Nephron progenitor cell (in vitro differentiated cells): ENCODE measurements at regions not wholly inside any gene's neighbourhood (a gene's known extent, or its start where the extent isn't known, plus 50 kb on each side); places are given as distances from the start of the nearest gene placed in this dataset.

Experiments
- DNase-seq: peaks from one replicate; pipeline ENCODE4 v3.0.0; 2021
- H3K27ac Mint-ChIP-seq: 2 replicates; pipeline ENCODE4 v1.8.0; 2021; ENCODE audit warnings: mild to moderate bottlenecking, moderate library complexity, mixed read lengths
- H3K27me3 Mint-ChIP-seq: 2 replicates; pipeline ENCODE4 v1.8.0; 2021; ENCODE audit warnings: mild to moderate bottlenecking, low read depth, mixed read lengths; ENCODE audit not compliant: poor library complexity
- H3K36me3 Mint-ChIP-seq: 2 replicates; pipeline ENCODE4 v1.8.0; 2021; ENCODE audit warnings: low read depth, mixed read lengths
- H3K4me1 Mint-ChIP-seq: 2 replicates; pipeline ENCODE4 v1.8.0; 2021; ENCODE audit warnings: mixed read lengths
- H3K4me3 Mint-ChIP-seq: 2 replicates; pipeline ENCODE4 v1.8.0; 2021; ENCODE audit warnings: mild to moderate bottlenecking, moderate library complexity, mixed read lengths
- H3K9me3 Mint-ChIP-seq: 2 replicates; pipeline ENCODE4 v1.8.0; 2021; ENCODE audit warnings: mild to moderate bottlenecking, moderate library complexity, mixed read lengths
- TF ChIP-seq, protein P1 (sequence below): fragments of 200-600 bp; sonication (generic); IDR thresholded peaks from 2 replicates; pipeline ENCODE4 v1.5.0; 2021; ENCODE audit warnings: antibody characterized with exemption

- peak overlapping the region; percentile 68 for H3K27ac Mint-ChIP-seq
- TF ChIP-seq, protein P1, sequence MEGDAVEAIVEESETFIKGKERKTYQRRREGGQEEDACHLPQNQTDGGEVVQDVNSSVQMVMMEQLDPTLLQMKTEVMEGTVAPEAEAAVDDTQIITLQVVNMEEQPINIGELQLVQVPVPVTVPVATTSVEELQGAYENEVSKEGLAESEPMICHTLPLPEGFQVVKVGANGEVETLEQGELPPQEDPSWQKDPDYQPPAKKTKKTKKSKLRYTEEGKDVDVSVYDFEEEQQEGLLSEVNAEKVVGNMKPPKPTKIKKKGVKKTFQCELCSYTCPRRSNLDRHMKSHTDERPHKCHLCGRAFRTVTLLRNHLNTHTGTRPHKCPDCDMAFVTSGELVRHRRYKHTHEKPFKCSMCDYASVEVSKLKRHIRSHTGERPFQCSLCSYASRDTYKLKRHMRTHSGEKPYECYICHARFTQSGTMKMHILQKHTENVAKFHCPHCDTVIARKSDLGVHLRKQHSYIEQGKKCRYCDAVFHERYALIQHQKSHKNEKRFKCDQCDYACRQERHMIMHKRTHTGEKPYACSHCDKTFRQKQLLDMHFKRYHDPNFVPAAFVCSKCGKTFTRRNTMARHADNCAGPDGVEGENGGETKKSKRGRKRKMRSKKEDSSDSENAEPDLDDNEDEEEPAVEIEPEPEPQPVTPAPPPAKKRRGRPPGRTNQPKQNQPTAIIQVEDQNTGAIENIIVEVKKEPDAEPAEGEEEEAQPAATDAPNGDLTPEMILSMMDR = no peak
- H3K4me3 Mint-ChIP-seq = no peak overlapping the region
- H3K9me3 Mint-ChIP-seq = peaks cover 15% of the 10 kb centered on the region
- no peak for DNase-seq
- peaks cover 17% of the 10 kb centered on the region for H3K4me1 Mint-ChIP-seq
- no peaks in the 10 kb centered on the region for H3K27me3 Mint-ChIP-seq
- no peaks in the 10 kb centered on the region for H3K36me3 Mint-ChIP-seq
These were observed 193.8 kb upstream of the ACTBL2 start for GRCh38 chr5:57676222-57677098.

DNA sequence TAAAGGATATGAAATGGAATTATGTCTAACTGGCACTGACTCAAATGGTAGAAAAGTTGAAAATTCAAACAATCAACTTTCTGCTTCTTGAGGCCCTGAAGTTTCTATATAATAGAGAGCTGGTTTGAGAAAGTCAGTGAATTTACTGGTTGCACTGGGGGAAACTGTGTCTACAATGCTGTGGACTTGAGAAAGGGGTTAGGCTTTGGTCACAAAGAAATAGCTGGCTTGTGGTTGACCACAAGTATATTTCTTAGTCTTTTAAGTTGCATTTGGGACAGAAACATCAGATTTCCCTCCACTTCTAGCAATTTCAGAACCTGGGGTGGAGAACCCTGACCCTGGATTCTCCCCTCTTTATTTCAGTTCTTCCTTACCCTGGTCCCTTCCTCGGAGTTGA is 192.6 kb upstream of the ACTBL2 start:
- no peak for DNase-seq
- peaks cover 17% of the 10 kb centered on the region for H3K4me1 Mint-ChIP-seq
- no peaks in the 10 kb centered on the region for H3K27me3 Mint-ChIP-seq
- no peak overlapping the region for H3K27ac Mint-ChIP-seq
- no peaks in the 10 kb centered on the region for H3K36me3 Mint-ChIP-seq
- no peak overlapping the region for H3K4me3 Mint-ChIP-seq
- TF ChIP-seq, protein P1 = no peak
- peaks cover 15% of the 10 kb centered on the region for H3K9me3 Mint-ChIP-seq

- Mint-ChIP-seq H3K27ac (no peak overlapping the region), H3K27me3 (no peaks in the 10 kb centered on the region), H3K9me3 (peaks cover 8% of the 10 kb centered on the region), H3K36me3 (no peaks in the 10 kb centered on the region), H3K4me3 (no peak overlapping the region), H3K4me1 (peaks cover 6% of the 10 kb centered on the region)
- TF ChIP-seq, protein P1 = no peak
- DNase-seq = no peak
These were observed 188.8 kb upstream of the ACTBL2 start for GRCh38 chr5:57671371-57671770.

GRCh38 chr5:57666582-57666981 is 184.0 kb upstream of the ACTBL2 start:
- Mint-ChIP-seq H3K4me1 (no peaks in the 10 kb centered on the region), H3K36me3 (no peaks in the 10 kb centered on the region), H3K27ac (no peak overlapping the region), H3K4me3 (no peak overlapping the region), H3K9me3 (no peaks in the 10 kb centered on the region), H3K27me3 (no peaks in the 10 kb centered on the region)
- TF ChIP-seq, protein P1 = no peak
- DNase-seq = no peak

GRCh38 chr5:57665146-57665936 is 182.7 kb upstream of the ACTBL2 start:
- no peak for DNase-seq
- Mint-ChIP-seq H3K9me3 (no peaks in the 10 kb centered on the region), H3K27ac (no peak overlapping the region), H3K36me3 (no peaks in the 10 kb centered on the region), H3K27me3 (no peaks in the 10 kb centered on the region), H3K4me3 (no peak overlapping the region), H3K4me1 (no peaks in the 10 kb centered on the region)
- TF ChIP-seq, protein P1 = no peak
